ENCODE measurements at regions not wholly inside any gene's neighbourhood (a gene's known extent, or its start where the extent isn't known, plus 50 kb on each side); places are given as distances from the start of the nearest gene placed in this dataset.
"Not testable (repeated sequence)": the region's sequence is repeated elsewhere in the genome, so short reads cannot be mapped to it uniquely, and the experiment has no call there.

- no peak for DNase-seq (ENCODE audit: low read depth in 2 of 2)
Observed at GRCh38 chr2:62334440-62335058, 138.6 kb downstream of the B3GNT2 start.

GRCh38 chr2:62334009-62334408 lies 138.1 kb downstream of the B3GNT2 start:
- DNase-seq (ENCODE audit: low read depth in 2 of 2) = no peak

GRCh38 chr2:62330959-62331358 lies 135.0 kb downstream of the B3GNT2 start:
- DNase-seq (ENCODE audit: low read depth in 2 of 2) = no peak

- DNase-seq (ENCODE audit: low read depth in 2 of 2) = no peak
Observed at GRCh38 chr2:62329797-62330196, 133.9 kb downstream of the B3GNT2 start.

GRCh38 chr2:62326735-62327134 lies 130.8 kb downstream of the B3GNT2 start:
- DNase-seq (ENCODE audit: low read depth in 2 of 2) = no peak

GRCh38 chr2:62325398-62325797 lies 129.5 kb downstream of the B3GNT2 start:
- no peak for DNase-seq (ENCODE audit: low read depth in 2 of 2)

- no peak for DNase-seq (ENCODE audit: low read depth in 2 of 2)
Observed at GRCh38 chr2:62321380-62322289, 125.7 kb downstream of the B3GNT2 start.

- DNase-seq (ENCODE audit: low read depth in 2 of 2) = no peak
Observed at GRCh38 chr2:62320657-62321357, 124.9 kb downstream of the B3GNT2 start.

- not testable (repeated sequence) for DNase-seq (ENCODE audit: low read depth in 2 of 2)
Observed at GRCh38 chr2:62320137-62320536, 124.2 kb downstream of the B3GNT2 start.

GRCh38 chr2:62319070-62319469 lies 123.2 kb downstream of the B3GNT2 start:
- DNase-seq (ENCODE audit: low read depth in 2 of 2) = no peak

- DNase-seq (ENCODE audit: low read depth in 2 of 2) = no peak
Observed at GRCh38 chr2:62315476-62315875, 119.6 kb downstream of the B3GNT2 start.

- DNase-seq (ENCODE audit: low read depth in 2 of 2) = no peak
Observed at GRCh38 chr2:62314291-62314690, 118.4 kb downstream of the B3GNT2 start.

- no peak for DNase-seq (ENCODE audit: low read depth in 2 of 2)
Observed at GRCh38 chr2:62313449-62314227, 117.7 kb downstream of the B3GNT2 start.

- no peak for DNase-seq (ENCODE audit: low read depth in 2 of 2)
Observed at GRCh38 chr2:62309465-62310091, 113.7 kb downstream of the B3GNT2 start.

GRCh38 chr2:62309081-62309464 lies 113.2 kb downstream of the B3GNT2 start:
- no peak for DNase-seq (ENCODE audit: low read depth in 2 of 2)

GRCh38 chr2:62307469-62308389 lies 111.8 kb downstream of the B3GNT2 start:
- DNase-seq (ENCODE audit: low read depth in 2 of 2) = no peak

GRCh38 chr2:62306751-62307468 lies 111.0 kb downstream of the B3GNT2 start:
- DNase-seq (ENCODE audit: low read depth in 2 of 2) = no peak

- peak; percentile 41 to 45 for DNase-seq (ENCODE audit: low read depth in 2 of 2)
Observed at GRCh38 chr2:62305421-62306176, 109.7 kb downstream of the B3GNT2 start.

Data from activated CD4-positive, alpha-beta T cell treated with anti-CD3 and anti-CD28 coated beads for 24 hours (primary cell).